ENCODE measurements at regions not wholly inside any gene's neighbourhood (a gene's known extent, or its start where the extent isn't known, plus 50 kb on each side); places are given as distances from the start of the nearest gene placed in this dataset.
A peak's percentile ranks its signal among the peaks of the same experiment; 100 is the strongest.

DNA sequence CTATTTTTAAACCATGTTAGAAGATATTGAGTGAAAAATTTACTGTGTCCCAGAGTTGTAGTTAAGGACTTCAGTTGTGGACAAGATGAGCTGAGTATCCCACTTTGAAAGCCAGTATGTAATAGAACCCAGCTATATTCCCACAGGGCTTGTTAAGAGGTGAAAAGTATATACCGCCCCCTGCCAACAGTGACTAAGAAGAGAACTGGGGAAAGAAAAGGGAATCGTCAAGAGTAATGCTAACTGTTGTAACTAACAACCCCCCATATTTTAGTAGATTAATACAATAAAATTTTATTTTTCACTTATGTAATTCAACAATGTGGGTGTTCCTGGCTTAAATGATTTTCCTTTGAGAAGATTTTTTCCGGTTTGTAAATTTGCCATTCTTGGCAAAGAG, 250.4 kb upstream of the GIMD1 start:
- ChIA-PET POLR2A (ENCODE audit: low non-redundant PET) (no interaction called here), CTCF (no interaction called here)
- intact Hi-C loops (cut with micrococcal nuclease; ENCODE audit: unreplicated experiment), result no loop called here
- Histone ChIP-seq H3K27ac (ENCODE audit: low read depth, low read length, poor library complexity, severe bottlenecking) (no peak overlapping the region), H3K4me3 (ENCODE audit: low read depth, low read length, poor library complexity, severe bottlenecking) (no peak overlapping the region), H3K4me1 (ENCODE audit: insufficient read depth, low read length, poor library complexity, severe bottlenecking) (peaks cover 20% of the 10 kb centered on the region), H3K27me3 (replicated peaks; ENCODE audit: insufficient read depth, low read depth, low read length, poor library complexity) (no peaks in the 10 kb centered on the region), H3K36me3 (ENCODE audit: insufficient read depth, low read length, poor library complexity, severe bottlenecking) (no peaks in the 10 kb centered on the region), H3K9me3 (ENCODE audit: low read depth, low read length, poor library complexity, severe bottlenecking) (no peaks in the 10 kb centered on the region)
- BruUV-seq (replicated peaks), result no TSS peak
- peak; percentile 83 for DNase-seq (ENCODE audit: low spot score)
- no peak for TF ChIP-seq EZH2 (IDR thresholded peaks at IDR 0.05; ENCODE audit: borderline replicate concordance, low read depth, low read length, poor library complexity, severe bottlenecking)
- TF ChIP-seq, protein P1, sequence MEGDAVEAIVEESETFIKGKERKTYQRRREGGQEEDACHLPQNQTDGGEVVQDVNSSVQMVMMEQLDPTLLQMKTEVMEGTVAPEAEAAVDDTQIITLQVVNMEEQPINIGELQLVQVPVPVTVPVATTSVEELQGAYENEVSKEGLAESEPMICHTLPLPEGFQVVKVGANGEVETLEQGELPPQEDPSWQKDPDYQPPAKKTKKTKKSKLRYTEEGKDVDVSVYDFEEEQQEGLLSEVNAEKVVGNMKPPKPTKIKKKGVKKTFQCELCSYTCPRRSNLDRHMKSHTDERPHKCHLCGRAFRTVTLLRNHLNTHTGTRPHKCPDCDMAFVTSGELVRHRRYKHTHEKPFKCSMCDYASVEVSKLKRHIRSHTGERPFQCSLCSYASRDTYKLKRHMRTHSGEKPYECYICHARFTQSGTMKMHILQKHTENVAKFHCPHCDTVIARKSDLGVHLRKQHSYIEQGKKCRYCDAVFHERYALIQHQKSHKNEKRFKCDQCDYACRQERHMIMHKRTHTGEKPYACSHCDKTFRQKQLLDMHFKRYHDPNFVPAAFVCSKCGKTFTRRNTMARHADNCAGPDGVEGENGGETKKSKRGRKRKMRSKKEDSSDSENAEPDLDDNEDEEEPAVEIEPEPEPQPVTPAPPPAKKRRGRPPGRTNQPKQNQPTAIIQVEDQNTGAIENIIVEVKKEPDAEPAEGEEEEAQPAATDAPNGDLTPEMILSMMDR (conservative IDR thresholded peaks at IDR 0.05; ENCODE audit: low read depth, low read length), result peak; percentile 43

DNA sequence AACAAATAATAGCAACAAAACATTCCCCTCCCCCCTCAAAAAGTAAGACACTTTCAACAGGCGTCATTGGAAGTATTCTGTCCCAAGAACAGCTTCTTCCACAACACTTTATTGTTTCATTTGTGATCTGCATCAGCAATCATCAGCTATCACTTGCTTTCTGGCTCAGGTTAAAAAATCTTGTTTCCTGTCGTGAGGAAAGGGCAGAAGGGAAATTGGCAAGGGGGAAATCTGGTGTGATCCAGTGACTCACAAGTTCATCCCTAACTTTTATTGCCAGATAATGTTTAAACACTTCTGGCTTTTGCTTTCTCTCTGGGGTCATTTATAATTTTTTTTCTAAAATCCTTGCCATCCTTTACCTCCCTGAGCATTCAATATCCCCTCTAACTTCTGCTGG, 247.4 kb upstream of the GIMD1 start:
- H3K4me3 ChIP-seq (ENCODE audit: low read depth, low read length, poor library complexity, severe bottlenecking), result no peak overlapping the region
- TF ChIP-seq, protein P1 (conservative IDR thresholded peaks at IDR 0.05; ENCODE audit: low read depth, low read length), result no peak
- no peak for TF ChIP-seq EZH2 (IDR thresholded peaks at IDR 0.05; ENCODE audit: borderline replicate concordance, low read depth, low read length, poor library complexity, severe bottlenecking)
- no peak overlapping the region for H3K27ac ChIP-seq (ENCODE audit: low read depth, low read length, poor library complexity, severe bottlenecking)
- H3K27me3 ChIP-seq (replicated peaks; ENCODE audit: insufficient read depth, low read depth, low read length, poor library complexity), result no peaks in the 10 kb centered on the region
- no peaks in the 10 kb centered on the region for H3K36me3 ChIP-seq (ENCODE audit: insufficient read depth, low read length, poor library complexity, severe bottlenecking)
- CTCF ChIA-PET, result no interaction called here
- BruUV-seq (replicated peaks), result no TSS peak
- H3K9me3 ChIP-seq (ENCODE audit: low read depth, low read length, poor library complexity, severe bottlenecking), result peaks cover 3% of the 10 kb centered on the region
- DNase-seq (ENCODE audit: low spot score), result no peak
- POLR2A ChIA-PET (ENCODE audit: low non-redundant PET), result no interaction called here
- intact Hi-C loops (cut with micrococcal nuclease; ENCODE audit: unreplicated experiment), result no loop called here
- H3K4me1 ChIP-seq (ENCODE audit: insufficient read depth, low read length, poor library complexity, severe bottlenecking), result peaks cover 20% of the 10 kb centered on the region

DNA sequence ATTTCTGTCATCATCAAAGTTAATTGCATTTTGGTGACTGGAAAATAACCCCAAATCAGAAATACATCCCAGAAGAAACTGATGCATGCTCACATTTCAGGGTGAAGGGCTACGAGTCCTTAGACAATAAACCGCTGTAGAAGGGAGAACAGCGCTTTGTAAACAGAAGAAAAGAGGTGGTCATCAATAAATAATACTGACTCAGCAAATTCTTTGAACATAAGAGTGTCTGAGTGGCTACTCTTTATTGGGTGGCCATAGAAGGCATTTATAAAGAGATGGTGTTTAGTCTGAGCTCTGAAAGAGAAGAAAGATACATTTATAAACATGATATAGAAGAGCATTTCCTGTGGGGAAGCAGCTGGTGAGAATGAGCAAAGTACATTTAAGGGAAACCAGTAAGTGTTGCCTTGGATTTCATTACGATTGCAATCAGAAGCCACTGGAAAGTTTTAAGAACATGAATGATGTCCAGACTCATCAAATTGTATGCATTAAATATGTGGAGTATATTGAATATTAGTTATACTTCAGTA, 246.9 kb upstream of the GIMD1 start:
- ChIA-PET POLR2A (ENCODE audit: low non-redundant PET) (no interaction called here), CTCF (no interaction called here)
- Histone ChIP-seq H3K27me3 (replicated peaks; ENCODE audit: insufficient read depth, low read depth, low read length, poor library complexity) (no peaks in the 10 kb centered on the region), H3K27ac (ENCODE audit: low read depth, low read length, poor library complexity, severe bottlenecking) (no peak overlapping the region), H3K36me3 (ENCODE audit: insufficient read depth, low read length, poor library complexity, severe bottlenecking) (no peaks in the 10 kb centered on the region), H3K9me3 (ENCODE audit: low read depth, low read length, poor library complexity, severe bottlenecking) (peaks cover 8% of the 10 kb centered on the region), H3K4me3 (ENCODE audit: low read depth, low read length, poor library complexity, severe bottlenecking) (no peak overlapping the region), H3K4me1 (ENCODE audit: insufficient read depth, low read length, poor library complexity, severe bottlenecking) (peaks cover 20% of the 10 kb centered on the region)
- DNase-seq (ENCODE audit: low spot score), result peak; percentile 41
- intact Hi-C loops (cut with micrococcal nuclease; ENCODE audit: unreplicated experiment), result no loop called here
- TF ChIP-seq, protein P1 (conservative IDR thresholded peaks at IDR 0.05; ENCODE audit: low read depth, low read length), result no peak
- no peak for TF ChIP-seq EZH2 (IDR thresholded peaks at IDR 0.05; ENCODE audit: borderline replicate concordance, low read depth, low read length, poor library complexity, severe bottlenecking)
- no TSS peak for BruUV-seq (replicated peaks)
